Thyroid gland (tissue), 4 donors: ENCODE measurements at regions not wholly inside any gene's neighbourhood (a gene's known extent, or its start where the extent isn't known, plus 50 kb on each side); places are given as distances from the start of the nearest gene placed in this dataset.

Experiments
- DNase-seq, 2 donors: peaks; one replicate each; pipeline ENCODE4 v3.0.0-alpha.2; 2019
- H3K27ac ChIP-seq, 3 donors: fragments of 200-600 bp; sonication (generic); 1 replicate in 2 of 3; 2 replicates in 1 of 3; pipeline ENCODE4 v1.5.1; 2016 to 2019; ENCODE audit warnings: mild to moderate bottlenecking in 1 of 3, moderate library complexity in 1 of 3
- H3K27me3 ChIP-seq: fragments of 200-600 bp; sonication (generic); one replicate; pipeline ENCODE4 v1.5.1; 2019
- H3K36me3 ChIP-seq, 2 donors: fragments of 200-600 bp; sonication (generic); one replicate each; pipeline ENCODE4 v1.5.1; 2016 to 2019
- H3K4me1 ChIP-seq, 2 donors: fragments of 200-600 bp; sonication (generic); one replicate each; pipeline ENCODE4 v1.5.1; 2017 to 2019
- H3K4me3 ChIP-seq, 3 donors: fragments of 200-600 bp; sonication (generic); replicated peaks in 1 of 3; 1 replicate in 2 of 3; 2 replicates in 1 of 3; pipeline ENCODE4 v1.5.1; 2016; ENCODE audit warnings: mild to moderate bottlenecking in 1 of 3
- H3K9me3 ChIP-seq: fragments of 200-600 bp; sonication (generic); one replicate; pipeline ENCODE4 v1.5.1; 2017
- CTCF ChIP-seq, 6 experiments: fragments of 200-600 bp in 3 of 6; fragments of 450-650 bp in 3 of 6; sonication (generic) in 3 of 6; IDR thresholded peaks; one replicate each; pipeline ENCODE4 v1.5.1; 2016 to 2019; ENCODE audit warnings: antibody characterized with exemption in 6 of 6, mild to moderate bottlenecking in 2 of 6, inconsistent platforms in 1 of 6, moderate library complexity in 1 of 6
- POLR2A ChIP-seq, 2 donors: fragments of 450-650 bp; IDR thresholded peaks; one replicate each; pipeline ENCODE4 v1.6.1; 2017; ENCODE audit warnings: antibody characterized with exemption in 2 of 2, mild to moderate bottlenecking in 2 of 2, moderate library complexity in 1 of 2
- WGBS, 2 donors: methylation state at CpG; one replicate each; pipeline ENCODE4 v1.1.5; 2017; 5-methylcytosine and 5-hydroxymethylcytosine counted together
- intact Hi-C: fragments of 100-400 bp; cut with DNase I; formaldehyde crosslinking; loops from one replicate; pipeline ENCODE4 v1.15.1; 2023

GRCh38 chr4:30862196-30862595 is 142.0 kb downstream of the PCDH7 start:
- Histone ChIP-seq H3K4me3 (no peak overlapping the region), H3K9me3 (no peaks in the 10 kb centered on the region), H3K27ac (no peak overlapping the region), H3K27me3 (no peaks in the 10 kb centered on the region), H3K36me3 (no peaks in the 10 kb centered on the region), H3K4me1 (no peaks in the 10 kb centered on the region)
- intact Hi-C loops, result no loop called here
- no peak for DNase-seq
- TF ChIP-seq POLR2A (IDR thresholded peaks at IDR 0.05), result no peak
- TF ChIP-seq CTCF (IDR thresholded peaks at IDR 0.05), result no peak
- WGBS, 2 donors, result 88 to 92% methylated on average over 1 of the region's 1 CpG

- Histone ChIP-seq H3K9me3 (no peaks in the 10 kb centered on the region), H3K4me3 (no peak overlapping the region), H3K36me3 (no peaks in the 10 kb centered on the region), H3K4me1 (no peaks in the 10 kb centered on the region), H3K27ac (no peak overlapping the region), H3K27me3 (no peaks in the 10 kb centered on the region)
- no peak for TF ChIP-seq POLR2A (IDR thresholded peaks at IDR 0.05)
- no peak for TF ChIP-seq CTCF (IDR thresholded peaks at IDR 0.05)
- 78 to 80% methylated on average over 2 of the region's 2 CpGs for WGBS, 2 donors
- no peak for DNase-seq
- intact Hi-C loops, result no loop called here
These were observed 142.9 kb downstream of the PCDH7 start for GRCh38 chr4:30863021-30863420.

- Histone ChIP-seq H3K4me3 (no peak overlapping the region), H3K9me3 (no peaks in the 10 kb centered on the region), H3K27ac (no peak overlapping the region), H3K36me3 (no peaks in the 10 kb centered on the region), H3K4me1 (no peaks in the 10 kb centered on the region), H3K27me3 (no peaks in the 10 kb centered on the region)
- WGBS, 2 donors, result 71 to 83% methylated on average over 3 of the region's 3 CpGs
- no peak for DNase-seq
- no peak for TF ChIP-seq POLR2A (IDR thresholded peaks at IDR 0.05)
- intact Hi-C loops, result no loop called here
These were observed 145.5 kb downstream of the PCDH7 start for GRCh38 chr4:30865691-30866090.

GRCh38 chr4:30866346-30866745 is 146.2 kb downstream of the PCDH7 start:
- TF ChIP-seq CTCF (IDR thresholded peaks at IDR 0.05) (no peak), POLR2A (IDR thresholded peaks at IDR 0.05) (no peak)
- H3K4me1 ChIP-seq, result no peaks in the 10 kb centered on the region
- no peaks in the 10 kb centered on the region for H3K36me3 ChIP-seq
- H3K9me3 ChIP-seq, result no peaks in the 10 kb centered on the region
- no peak overlapping the region for H3K27ac ChIP-seq
- no peaks in the 10 kb centered on the region for H3K27me3 ChIP-seq
- intact Hi-C loops, result no loop called here
- WGBS, 2 donors, result 53% methylated on average over 1 of the region's 1 CpG
- no peak overlapping the region for H3K4me3 ChIP-seq
- DNase-seq, result no peak

GRCh38 chr4:30866907-30867306 is 146.7 kb downstream of the PCDH7 start:
- intact Hi-C loops, result no loop called here
- TF ChIP-seq POLR2A (IDR thresholded peaks at IDR 0.05) (no peak), CTCF (IDR thresholded peaks at IDR 0.05) (no peak)
- Histone ChIP-seq H3K4me3 (no peak overlapping the region), H3K27ac (no peak overlapping the region), H3K9me3 (no peaks in the 10 kb centered on the region), H3K4me1 (no peaks in the 10 kb centered on the region), H3K27me3 (no peaks in the 10 kb centered on the region), H3K36me3 (no peaks in the 10 kb centered on the region)
- 96 to 98% methylated on average over 1 of the region's 1 CpG for WGBS, 2 donors
- no peak for DNase-seq

GRCh38 chr4:30867427-30867826 is 147.3 kb downstream of the PCDH7 start:
- H3K4me1 ChIP-seq, result no peaks in the 10 kb centered on the region
- H3K27ac ChIP-seq, result no peak overlapping the region
- no peaks in the 10 kb centered on the region for H3K36me3 ChIP-seq
- H3K9me3 ChIP-seq, result no peaks in the 10 kb centered on the region
- no peaks in the 10 kb centered on the region for H3K27me3 ChIP-seq
- 93 to 95% methylated on average over 3 of the region's 3 CpGs for WGBS, 2 donors
- intact Hi-C loops, result no loop called here
- H3K4me3 ChIP-seq, result no peak overlapping the region
- TF ChIP-seq POLR2A (IDR thresholded peaks at IDR 0.05), result no peak
- no peak for TF ChIP-seq CTCF (IDR thresholded peaks at IDR 0.05)
- no peak for DNase-seq
